Ishikawa (cell line): ENCODE measurements at regions not wholly inside any gene's neighbourhood (a gene's known extent, or its start where the extent isn't known, plus 50 kb on each side); places are given as distances from the start of the nearest gene placed in this dataset.

ENCODE experiments used
- CEBPB ChIP-seq: IDR thresholded peaks from 2 replicates; pipeline ENCODE4 v1.6.1; 2012
- CREB1 ChIP-seq: IDR thresholded peaks from 2 replicates; pipeline ENCODE4 v1.6.1; 2012; ENCODE audit warnings: low read depth
- EGR1 ChIP-seq: IDR thresholded peaks from 2 replicates; pipeline ENCODE4 v1.6.1; 2012
- EP300 ChIP-seq: IDR thresholded peaks from 2 replicates; pipeline ENCODE4 v1.6.1; 2012; ENCODE audit warnings: borderline replicate concordance
- FOXM1 ChIP-seq: IDR thresholded peaks from 2 replicates; pipeline ENCODE4 v1.6.1; 2012; ENCODE audit warnings: low read depth, borderline replicate concordance
- MAX ChIP-seq: IDR thresholded peaks from 2 replicates; pipeline ENCODE4 v1.6.1; 2012
- NFIC ChIP-seq: IDR thresholded peaks from 2 replicates; pipeline ENCODE4 v1.6.1; 2012
- RAD21 ChIP-seq: IDR thresholded peaks from 2 replicates; pipeline ENCODE4 v1.6.1; 2012; ENCODE audit warnings: low read depth
- REST ChIP-seq: IDR thresholded peaks from 2 replicates; pipeline ENCODE4 v1.6.1; 2012; ENCODE audit warnings: low read depth, mild to moderate bottlenecking
- TAF1 ChIP-seq: IDR thresholded peaks from 2 replicates; pipeline ENCODE4 v1.6.1; 2012; ENCODE audit warnings: low read depth, mild to moderate bottlenecking
- TCF12 ChIP-seq: IDR thresholded peaks from 2 replicates; pipeline ENCODE4 v1.6.1; 2012; ENCODE audit warnings: low read depth
- TEAD4 ChIP-seq: IDR thresholded peaks from 2 replicates; pipeline ENCODE4 v1.6.1; 2012
- USF1 ChIP-seq: IDR thresholded peaks from 2 replicates; pipeline ENCODE4 v1.6.1; 2012
- YY1 ChIP-seq: IDR thresholded peaks from 2 replicates; pipeline ENCODE4 v1.6.1; 2012; ENCODE audit warnings: low read depth
- ZBTB7A ChIP-seq: IDR thresholded peaks from 2 replicates; pipeline ENCODE4 v1.6.1; 2012; ENCODE audit warnings: low read depth

- TF ChIP-seq RAD21, result no peak
- TF ChIP-seq EP300, result no peak
- no peak for TF ChIP-seq NFIC
- TF ChIP-seq TEAD4, result no peak
- TF ChIP-seq EGR1, result no peak
- TF ChIP-seq MAX, result no peak
These were observed 98.0 kb upstream of the PLEKHG7 start for GRCh38 chr12:92604786-92605185.

DNA sequence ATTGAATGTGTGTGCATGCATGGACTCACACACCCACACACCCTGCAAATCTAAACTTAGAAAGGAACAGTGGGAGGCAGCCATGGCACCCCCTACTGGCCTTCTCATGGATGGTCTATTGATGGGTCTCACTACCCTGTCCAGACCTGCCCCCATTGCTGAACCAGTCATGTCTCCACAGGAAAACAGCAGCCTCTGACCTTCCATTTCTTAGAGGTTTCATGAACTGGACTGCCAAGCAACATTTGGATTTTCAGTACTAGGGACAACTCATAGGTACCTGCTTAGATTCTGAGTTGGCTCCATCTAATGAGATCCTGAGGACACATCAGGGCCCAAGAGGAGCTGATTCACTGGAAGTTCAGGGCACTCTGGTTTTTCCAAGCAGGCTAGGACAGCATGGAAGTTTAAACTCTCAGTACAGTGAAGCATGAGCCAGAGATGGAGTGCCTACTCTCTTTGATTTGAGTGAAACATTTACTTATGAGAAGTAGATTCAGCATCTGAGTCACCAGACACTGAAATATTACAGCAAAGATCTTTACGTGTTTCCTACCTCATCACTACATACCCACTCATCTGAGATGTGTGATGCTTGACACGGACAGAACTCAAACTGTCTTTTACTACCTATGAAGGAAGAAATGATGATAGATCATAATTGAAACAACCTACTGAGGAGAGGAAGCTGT lies 98.9 kb upstream of the PLEKHG7 start:
- TF ChIP-seq NFIC, result no peak
- TF ChIP-seq ZBTB7A, result no peak
- no peak for TF ChIP-seq YY1
- TF ChIP-seq RAD21, result no peak

DNA sequence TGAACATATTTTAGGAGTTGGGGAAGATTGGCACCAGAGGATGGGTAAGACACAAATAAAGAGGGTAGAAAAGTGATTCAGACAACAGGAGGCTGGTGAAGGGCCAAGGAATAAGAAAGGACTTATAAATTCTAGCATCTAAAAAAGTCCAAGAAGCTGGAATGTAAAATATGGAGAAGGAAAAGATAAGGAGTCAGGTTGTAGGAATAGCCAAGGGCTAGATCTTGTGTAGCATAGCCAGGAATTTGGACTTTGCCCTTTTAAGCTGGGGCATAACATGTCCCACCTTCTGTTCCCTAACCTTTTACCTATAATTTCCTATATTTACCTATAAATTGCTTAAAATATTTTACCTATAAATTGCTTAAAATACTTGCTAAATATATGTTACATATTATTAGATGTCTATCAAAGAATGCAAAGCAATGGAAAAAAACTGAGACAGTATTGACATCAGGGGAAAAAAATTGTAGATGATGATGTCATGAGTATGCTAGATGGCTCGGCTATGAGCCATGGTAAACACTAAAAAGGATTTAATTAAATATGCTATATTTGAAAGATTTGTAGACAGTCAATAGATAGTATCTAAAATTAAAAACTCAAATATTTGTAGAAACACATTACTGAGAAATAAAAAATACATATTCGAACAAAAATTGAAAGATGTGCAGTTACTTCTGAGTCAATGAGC lies 99.7 kb upstream of the PLEKHG7 start:
- TF ChIP-seq RAD21, result no peak
- no peak for TF ChIP-seq YY1
- no peak for TF ChIP-seq TCF12
- TF ChIP-seq EP300, result no peak
- TF ChIP-seq TAF1, result no peak
- TF ChIP-seq TEAD4, result no peak
- TF ChIP-seq CREB1, result no peak
- no peak for TF ChIP-seq CEBPB
- no peak for TF ChIP-seq ZBTB7A

DNA sequence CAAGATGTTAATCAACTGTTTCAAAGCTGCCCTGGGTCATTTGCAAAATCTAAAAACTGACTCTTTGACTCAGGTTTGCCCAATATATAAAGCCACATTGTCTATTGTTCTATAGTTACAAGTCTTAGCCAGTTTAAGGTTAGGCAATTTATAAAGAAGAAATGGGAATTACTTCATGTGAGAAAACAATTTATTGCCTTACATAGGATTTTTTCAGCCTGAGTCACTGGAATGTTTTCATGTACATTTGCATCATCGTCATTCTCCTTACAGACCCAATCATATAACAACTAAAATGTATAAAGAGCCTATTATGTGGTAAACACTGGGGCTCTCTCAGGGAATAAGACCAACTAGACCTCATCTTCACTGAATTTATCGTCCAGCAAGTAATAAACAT lies 100.3 kb upstream of the PLEKHG7 start:
- TF ChIP-seq EGR1, result no peak
- TF ChIP-seq ZBTB7A, result no peak
- TF ChIP-seq EP300, result no peak
- no peak for TF ChIP-seq USF1
- no peak for TF ChIP-seq YY1
- TF ChIP-seq CREB1, result no peak
- no peak for TF ChIP-seq FOXM1
- TF ChIP-seq TAF1, result no peak
- no peak for TF ChIP-seq NFIC

GRCh38 chr12:92601680-92602079 lies 101.1 kb upstream of the PLEKHG7 start:
- TF ChIP-seq FOXM1 (no peak), CREB1 (no peak), NFIC (no peak), TAF1 (no peak), TCF12 (no peak), ZBTB7A (no peak), USF1 (no peak), EP300 (no peak), TEAD4 (no peak), EGR1 (no peak), RAD21 (no peak), MAX (no peak), REST (no peak), YY1 (no peak)

GRCh38 chr12:92601176-92601575 lies 101.6 kb upstream of the PLEKHG7 start:
- TF ChIP-seq CEBPB, result no peak
- no peak for TF ChIP-seq EGR1
- TF ChIP-seq RAD21, result no peak
- TF ChIP-seq REST, result no peak
- no peak for TF ChIP-seq YY1
- no peak for TF ChIP-seq TEAD4
- TF ChIP-seq TAF1, result no peak
- no peak for TF ChIP-seq NFIC
- TF ChIP-seq ZBTB7A, result no peak
- TF ChIP-seq FOXM1, result no peak
- TF ChIP-seq TCF12, result no peak
- TF ChIP-seq USF1, result no peak
- TF ChIP-seq CREB1, result no peak
- TF ChIP-seq MAX, result no peak
- no peak for TF ChIP-seq EP300
